GM21737 (cell line): ENCODE measurements at regions not wholly inside any gene's neighbourhood (a gene's known extent, or its start where the extent isn't known, plus 50 kb on each side); places are given as distances from the start of the nearest gene placed in this dataset.

Experiments
- ATAC-seq: cut with Tn5 transposase; IDR thresholded peaks from one replicate; pipeline ENCODE4 v1.9.1; 2021; ENCODE audit warnings: mild to moderate bottlenecking, moderate library complexity; ENCODE audit not compliant: unreplicated experiment

GRCh38 chr1:181383695-181384094 lies 99.6 kb upstream of the CACNA1E start:
- ATAC-seq: no peak

- ATAC-seq: no peak
These were observed 97.0 kb upstream of the CACNA1E start for GRCh38 chr1:181386340-181386739.

DNA sequence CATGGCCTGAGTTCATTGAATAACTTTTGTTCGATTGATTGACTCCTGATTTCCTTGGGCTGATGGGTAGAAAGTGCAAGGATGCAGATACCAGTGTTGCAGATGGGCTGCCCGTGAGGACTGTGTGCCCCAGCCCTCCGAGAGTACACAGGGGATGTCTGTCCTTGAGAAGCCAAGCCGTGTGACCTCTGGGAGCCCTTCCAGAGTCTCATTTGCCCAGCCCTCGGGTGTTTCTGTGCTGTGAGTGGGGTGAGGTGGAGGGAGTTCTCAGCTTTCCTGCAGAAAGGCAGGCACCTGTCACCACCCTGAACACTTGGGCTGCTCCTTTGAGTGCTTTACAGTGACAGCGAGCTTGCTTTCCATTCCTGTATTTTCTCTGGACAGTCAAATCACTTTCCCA lies 96.4 kb upstream of the CACNA1E start:
- no peak for ATAC-seq

GRCh38 chr1:181387702-181388101 lies 95.6 kb upstream of the CACNA1E start:
- ATAC-seq: no peak

DNA sequence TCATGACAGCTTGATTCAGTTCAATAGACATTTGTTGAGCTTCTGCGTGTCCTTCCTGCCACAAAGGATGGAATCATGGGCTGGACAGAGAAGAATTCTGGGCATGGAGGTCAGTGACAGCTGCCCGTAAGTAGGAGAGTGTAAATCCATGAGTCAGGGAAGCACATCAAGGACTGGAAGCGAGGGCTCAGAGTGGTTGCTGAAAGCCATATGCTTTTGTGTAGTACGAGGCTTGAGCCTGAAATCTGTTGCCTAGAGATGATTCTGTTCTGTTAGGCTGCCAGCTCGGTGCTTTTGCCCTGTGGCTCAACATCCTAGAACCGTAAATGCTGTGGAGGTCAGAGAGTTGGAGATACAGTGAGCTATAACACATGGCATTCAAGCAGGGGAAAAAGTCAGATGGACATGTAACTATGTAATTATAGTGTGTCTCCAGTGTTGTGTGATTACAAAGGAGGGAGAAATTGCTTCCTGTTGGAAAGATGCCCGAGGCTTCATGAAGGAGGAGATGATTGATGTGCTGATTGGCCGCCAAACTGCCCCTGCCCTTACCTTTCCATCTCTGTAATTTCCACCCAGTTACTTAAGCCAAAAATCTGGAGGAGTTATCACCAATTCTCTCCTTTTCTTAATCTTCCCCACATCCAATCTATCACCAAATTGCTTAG lies 92.8 kb upstream of the CACNA1E start:
- no peak for ATAC-seq

DNA sequence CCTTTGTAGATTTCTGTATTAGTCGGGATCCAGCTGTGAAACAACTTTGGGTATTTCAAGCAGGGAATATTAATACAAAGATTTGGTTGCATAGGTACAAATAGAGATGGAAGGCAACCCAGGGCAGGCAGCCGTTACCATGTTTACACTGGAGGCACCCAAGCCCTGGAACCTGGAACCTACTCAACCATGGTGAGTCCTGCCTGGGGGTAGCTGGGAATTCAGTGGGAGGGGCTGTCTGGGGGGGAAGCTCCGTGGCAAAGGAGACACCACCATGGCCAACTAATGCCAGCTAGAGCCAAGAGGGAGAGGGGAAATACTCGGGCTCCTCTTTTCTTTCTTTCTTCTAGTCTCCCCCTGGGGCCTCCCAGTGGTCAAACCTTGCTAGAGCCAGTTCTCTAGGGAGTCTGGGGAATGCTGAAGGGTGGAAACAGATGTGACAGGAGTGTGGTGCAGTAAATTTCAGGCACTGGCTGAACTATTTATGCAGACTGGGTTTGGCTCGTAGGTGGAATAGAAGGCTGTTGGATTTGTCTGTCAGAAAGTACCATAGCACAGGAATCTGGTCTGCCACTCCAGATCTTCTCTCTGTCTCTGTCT lies 91.9 kb upstream of the CACNA1E start:
- ATAC-seq: no peak

- no peak for ATAC-seq
These were observed 91.2 kb upstream of the CACNA1E start for GRCh38 chr1:181392133-181392532.

- ATAC-seq: no peak
These were observed 90.6 kb upstream of the CACNA1E start for GRCh38 chr1:181392613-181393220.

DNA sequence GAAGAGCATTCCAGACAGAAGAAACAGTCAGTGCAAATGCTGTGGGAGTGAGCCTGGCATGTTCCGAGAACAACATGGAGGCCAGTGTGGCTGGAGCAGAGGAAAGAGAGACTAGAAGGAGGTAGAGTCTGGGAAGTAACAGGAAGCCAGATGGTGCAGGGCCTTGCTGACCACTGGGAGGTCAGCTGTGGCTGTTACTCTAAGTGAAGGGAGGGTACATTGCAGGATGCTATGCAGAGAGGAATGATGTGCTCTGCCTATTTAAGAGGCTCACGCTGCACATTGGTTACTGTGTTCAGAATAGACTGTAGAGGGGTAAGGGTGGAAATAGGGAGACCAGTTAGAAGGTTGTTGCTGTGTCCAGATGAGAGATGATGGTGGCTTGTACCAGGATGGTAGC lies 88.6 kb upstream of the CACNA1E start:
- ATAC-seq: no peak

DNA sequence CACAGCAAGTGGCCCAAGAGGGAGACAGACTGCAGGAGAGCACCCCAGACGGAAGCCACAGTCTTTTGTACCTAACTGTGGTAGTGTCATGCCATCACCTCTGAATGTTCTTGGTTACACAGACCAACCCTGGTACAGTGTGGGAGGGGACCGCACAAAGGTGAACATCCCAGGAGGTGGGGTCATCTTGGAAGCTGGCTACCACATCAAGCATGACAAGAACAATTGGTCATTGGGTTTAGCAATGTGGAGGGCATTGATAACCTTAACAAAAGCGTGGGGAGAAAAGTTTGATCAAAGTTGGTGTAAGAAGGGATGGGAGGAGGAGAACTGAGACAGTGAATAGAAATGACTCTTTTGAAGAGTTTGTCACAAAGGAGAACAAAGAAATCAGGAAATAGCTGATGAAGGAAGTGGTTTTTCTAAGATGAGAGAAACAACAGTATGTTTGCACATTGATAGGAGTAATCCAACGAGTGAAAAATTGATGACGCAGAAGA lies 87.1 kb upstream of the CACNA1E start:
- no peak for ATAC-seq

DNA sequence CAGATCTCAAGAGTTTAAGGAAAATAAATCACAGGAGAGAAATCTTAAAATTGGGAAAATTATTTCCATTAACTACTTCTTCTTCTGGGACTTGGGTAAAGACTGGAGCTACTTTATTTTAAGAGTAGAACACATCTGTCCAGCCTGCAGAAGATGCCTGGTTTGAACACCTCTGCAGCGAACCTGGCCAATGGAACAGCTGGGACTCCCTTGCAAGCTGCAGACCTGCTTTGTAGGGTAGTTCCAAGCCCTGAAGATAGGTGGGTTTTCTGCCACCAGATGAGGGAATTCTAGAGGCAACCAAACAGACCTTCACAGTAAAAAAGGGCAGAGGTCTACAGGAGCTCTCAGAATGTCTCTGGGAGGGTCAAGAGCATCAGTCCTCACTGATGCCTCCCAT lies 86.5 kb upstream of the CACNA1E start:
- no peak for ATAC-seq

- peak; percentile 52 for ATAC-seq
These were observed 85.5 kb upstream of the CACNA1E start for GRCh38 chr1:181397845-181398244.

DNA sequence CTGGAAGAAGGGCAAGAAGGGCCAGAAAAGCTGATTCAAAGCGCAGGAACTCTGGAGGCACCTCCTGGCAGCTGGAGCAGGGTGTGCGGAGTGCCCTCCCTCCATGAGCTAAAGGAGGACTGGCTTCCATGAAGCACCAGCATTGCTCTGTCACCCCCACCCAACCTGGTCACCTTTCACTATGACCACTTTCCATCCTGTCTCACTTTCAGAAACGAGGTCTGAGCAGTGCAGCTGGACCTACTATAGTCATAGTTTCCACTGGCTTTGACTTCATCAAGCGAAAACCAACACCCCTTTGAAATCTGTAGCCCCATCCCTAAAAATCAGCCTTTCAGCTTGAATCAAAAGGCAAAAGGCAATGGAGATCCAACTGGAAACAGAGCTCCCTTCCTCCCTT lies 84.8 kb upstream of the CACNA1E start:
- peak; percentile 76 for ATAC-seq

DNA sequence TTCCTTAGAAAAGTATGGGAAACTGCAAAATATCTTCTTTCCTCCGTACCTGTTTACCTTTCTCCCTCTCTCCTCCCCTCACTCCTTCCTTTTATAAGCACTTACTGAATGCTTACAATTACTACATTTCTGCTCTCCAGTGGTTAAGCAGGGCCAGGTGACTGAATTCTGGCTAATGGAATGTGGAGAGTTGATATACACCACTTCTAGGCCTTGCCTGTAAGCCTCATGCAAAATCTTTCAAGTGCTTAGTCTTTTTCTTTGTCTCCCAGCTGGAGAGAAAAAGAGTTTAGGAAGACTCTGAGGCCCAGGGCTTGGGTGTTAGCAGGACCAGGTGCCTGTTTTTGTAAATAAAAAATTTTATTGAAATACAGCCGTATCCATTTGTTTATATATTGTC lies 77.7 kb upstream of the CACNA1E start:
- ATAC-seq: no peak

DNA sequence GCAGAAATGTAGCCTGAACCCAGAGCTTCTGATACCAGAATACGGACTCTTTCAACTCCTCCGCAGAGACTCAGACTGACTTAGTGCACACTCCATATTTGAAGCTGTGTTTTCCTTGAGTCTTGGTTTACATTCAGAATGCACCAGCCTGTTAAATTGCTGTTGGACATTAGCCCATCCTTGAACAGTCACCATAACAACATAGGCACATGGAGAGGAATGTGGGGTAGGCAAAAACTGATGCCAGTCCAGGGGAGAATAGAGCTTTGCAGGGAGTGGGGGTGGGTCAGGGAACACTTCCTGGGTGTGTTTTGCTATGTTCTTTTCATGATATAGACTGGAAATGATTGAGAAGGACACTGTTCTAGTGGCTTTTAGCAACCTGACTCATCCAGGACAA lies 76.3 kb upstream of the CACNA1E start:
- ATAC-seq: no peak

DNA sequence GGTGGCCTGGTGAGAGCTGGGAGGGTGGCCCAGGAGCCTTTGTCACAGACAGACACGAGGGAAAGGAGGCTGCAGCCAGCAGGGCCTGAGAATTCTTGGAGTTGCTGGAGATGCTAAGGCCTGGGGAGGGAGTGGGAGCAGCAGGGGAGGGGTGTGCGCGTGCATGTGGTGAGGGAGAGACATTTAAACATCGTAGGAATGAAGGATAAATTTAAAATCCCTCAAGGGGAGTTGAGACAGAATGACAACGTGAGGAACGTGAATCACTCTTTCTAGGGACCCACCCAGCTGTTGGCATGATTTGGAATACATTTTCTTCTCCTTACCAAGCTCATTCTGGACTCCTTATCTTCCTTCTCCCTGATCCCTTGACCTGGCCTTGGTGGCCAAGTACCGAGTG lies 73.3 kb upstream of the CACNA1E start:
- no peak for ATAC-seq

GRCh38 chr1:181412746-181413145 lies 70.6 kb upstream of the CACNA1E start:
- no peak for ATAC-seq

- no peak for ATAC-seq
These were observed 70.0 kb upstream of the CACNA1E start for GRCh38 chr1:181413195-181413815.

- no peak for ATAC-seq
These were observed 69.5 kb upstream of the CACNA1E start for GRCh38 chr1:181413836-181414235.

GRCh38 chr1:181416268-181416860 lies 67.0 kb upstream of the CACNA1E start:
- no peak for ATAC-seq

DNA sequence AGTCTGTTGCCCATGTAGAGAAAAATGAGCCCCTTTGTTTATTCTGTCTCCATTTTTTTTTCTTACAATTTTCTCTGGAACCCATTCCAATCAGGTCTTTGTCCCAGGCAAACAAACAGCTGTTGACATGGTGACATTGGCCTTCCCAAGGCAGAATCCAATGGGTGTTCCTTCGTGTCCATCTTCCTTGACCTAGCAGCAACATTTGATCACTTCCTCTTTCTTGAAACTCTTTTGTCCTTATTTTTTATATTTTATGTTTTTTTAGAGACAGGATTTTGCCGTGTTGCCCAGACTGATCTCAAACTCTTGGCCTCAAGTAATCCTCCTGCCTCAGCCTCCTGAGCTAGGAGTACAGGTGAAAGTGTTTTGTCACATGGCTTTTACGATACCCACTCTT lies 65.4 kb upstream of the CACNA1E start:
- ATAC-seq: no peak
